ENCODE measurements at regions not wholly inside any gene's neighbourhood (a gene's known extent, or its start where the extent isn't known, plus 50 kb on each side); places are given as distances from the start of the nearest gene placed in this dataset.

DNA sequence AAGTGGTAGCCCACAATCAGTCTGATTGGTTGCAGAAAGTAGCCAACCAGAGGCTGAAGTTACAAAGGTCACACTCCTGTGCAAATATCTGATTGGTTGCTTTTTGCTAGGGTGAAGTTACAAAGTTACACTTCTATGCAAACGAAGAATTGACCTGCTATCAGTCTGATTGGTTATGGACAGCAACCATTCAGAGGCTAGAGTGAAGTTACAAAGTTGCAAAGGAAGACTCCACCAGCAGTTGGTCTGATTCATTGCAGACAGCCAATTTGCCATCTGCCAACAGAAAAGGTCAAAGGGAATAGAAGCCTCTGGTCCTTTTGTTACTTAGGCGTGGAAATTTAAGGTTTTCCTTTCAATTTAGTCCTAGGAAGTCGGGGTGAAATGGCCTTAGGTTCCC lies 377.7 kb downstream of the PRDM5 start:
- intact Hi-C loops (cut with micrococcal nuclease; ENCODE audit: unreplicated experiment) (no loop called here), in situ Hi-C loops (cut with HindIII; ENCODE audit: extremely low pct_ligation_motif_present, low pct_unique_long_range_greater_than_20kb) (no loop called here)
- H4K20me1 ChIP-seq (ENCODE audit: insufficient read depth, low read length): no peaks in the 10 kb centered on the region
- FAIRE-seq (no peak), DNase-seq (ENCODE audit: low spot score) (no peak), ATAC-seq (no peak)
- no peaks in the 10 kb centered on the region for H3K27me3 ChIP-seq (ENCODE audit: control insufficient read depth in 1 of 2, insufficient read depth in 2 of 2, low read length in 2 of 2)
- no peak overlapping the region for H3K27ac ChIP-seq (ENCODE audit: extremely low read length, insufficient read depth, low read length)
- H3K4me3 ChIP-seq (replicated peaks in 1 of 3; ENCODE audit: insufficient read depth in 1 of 3, low read depth in 2 of 3, low read length in 3 of 3): no peak overlapping the region
- no peaks in the 10 kb centered on the region; the same call in 1 of the 2 replicates for H3K9me3 ChIP-seq (ENCODE audit: low read length)
- BruUV-seq (replicated peaks): no TSS peak
- POLR2A ChIA-PET: no interaction called here
- H3K4me1 ChIP-seq (ENCODE audit: insufficient read depth, low read length): no peaks in the 10 kb centered on the region
- H3K9ac ChIP-seq (ENCODE audit: insufficient read depth, low read depth, low read length): no peak overlapping the region
- CTCF ChIA-PET (ENCODE audit: low intra/inter-chr PET ratio, low total read pairs): no interaction called here
- H3K36me3 ChIP-seq (replicated peaks in 1 of 2; ENCODE audit: control insufficient read depth in 1 of 2, insufficient read depth in 2 of 2, low read length in 2 of 2): no peaks in the 10 kb centered on the region
- H2AFZ ChIP-seq (ENCODE audit: low read length): no peak overlapping the region
- TF ChIP-seq, protein P1, sequence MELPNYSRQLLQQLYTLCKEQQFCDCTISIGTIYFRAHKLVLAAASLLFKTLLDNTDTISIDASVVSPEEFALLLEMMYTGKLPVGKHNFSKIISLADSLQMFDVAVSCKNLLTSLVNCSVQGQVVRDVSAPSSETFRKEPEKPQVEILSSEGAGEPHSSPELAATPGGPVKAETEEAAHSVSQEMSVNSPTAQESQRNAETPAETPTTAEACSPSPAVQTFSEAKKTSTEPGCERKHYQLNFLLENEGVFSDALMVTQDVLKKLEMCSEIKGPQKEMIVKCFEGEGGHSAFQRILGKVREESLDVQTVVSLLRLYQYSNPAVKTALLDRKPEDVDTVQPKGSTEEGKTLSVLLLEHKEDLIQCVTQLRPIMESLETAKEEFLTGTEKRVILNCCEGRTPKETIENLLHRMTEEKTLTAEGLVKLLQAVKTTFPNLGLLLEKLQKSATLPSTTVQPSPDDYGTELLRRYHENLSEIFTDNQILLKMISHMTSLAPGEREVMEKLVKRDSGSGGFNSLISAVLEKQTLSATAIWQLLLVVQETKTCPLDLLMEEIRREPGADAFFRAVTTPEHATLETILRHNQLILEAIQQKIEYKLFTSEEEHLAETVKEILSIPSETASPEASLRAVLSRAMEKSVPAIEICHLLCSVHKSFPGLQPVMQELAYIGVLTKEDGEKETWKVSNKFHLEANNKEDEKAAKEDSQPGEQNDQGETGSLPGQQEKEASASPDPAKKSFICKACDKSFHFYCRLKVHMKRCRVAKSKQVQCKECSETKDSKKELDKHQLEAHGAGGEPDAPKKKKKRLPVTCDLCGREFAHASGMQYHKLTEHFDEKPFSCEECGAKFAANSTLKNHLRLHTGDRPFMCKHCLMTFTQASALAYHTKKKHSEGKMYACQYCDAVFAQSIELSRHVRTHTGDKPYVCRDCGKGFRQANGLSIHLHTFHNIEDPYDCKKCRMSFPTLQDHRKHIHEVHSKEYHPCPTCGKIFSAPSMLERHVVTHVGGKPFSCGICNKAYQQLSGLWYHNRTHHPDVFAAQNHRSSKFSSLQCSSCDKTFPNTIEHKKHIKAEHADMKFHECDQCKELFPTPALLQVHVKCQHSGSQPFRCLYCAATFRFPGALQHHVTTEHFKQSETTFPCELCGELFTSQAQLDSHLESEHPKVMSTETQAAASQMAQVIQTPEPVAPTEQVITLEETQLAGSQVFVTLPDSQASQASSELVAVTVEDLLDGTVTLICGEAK (IDR thresholded peaks at IDR 0.05): no peak
- TF ChIP-seq, protein P1 (CRISPR knock-in tag; IDR thresholded peaks at IDR 0.05): no peak
- TF ChIP-seq GATA4 (IDR thresholded peaks at IDR 0.05; ENCODE audit: borderline replicate concordance, low read depth) (no peak), HCFC1 (IDR thresholded peaks at IDR 0.05; ENCODE audit: low read depth, low read length) (no peak), NFE2L1 (CRISPR knock-in tag; IDR thresholded peaks at IDR 0.05; ENCODE audit: borderline replicate concordance) (no peak), ZNF660 (CRISPR knock-in tag; IDR thresholded peaks at IDR 0.05; ENCODE audit: borderline replicate concordance, low read depth) (no peak)
- TF ChIP-seq, protein P2, sequence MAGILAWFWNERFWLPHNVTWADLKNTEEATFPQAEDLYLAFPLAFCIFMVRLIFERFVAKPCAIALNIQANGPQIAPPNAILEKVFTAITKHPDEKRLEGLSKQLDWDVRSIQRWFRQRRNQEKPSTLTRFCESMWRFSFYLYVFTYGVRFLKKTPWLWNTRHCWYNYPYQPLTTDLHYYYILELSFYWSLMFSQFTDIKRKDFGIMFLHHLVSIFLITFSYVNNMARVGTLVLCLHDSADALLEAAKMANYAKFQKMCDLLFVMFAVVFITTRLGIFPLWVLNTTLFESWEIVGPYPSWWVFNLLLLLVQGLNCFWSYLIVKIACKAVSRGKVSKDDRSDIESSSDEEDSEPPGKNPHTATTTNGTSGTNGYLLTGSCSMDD (CRISPR knock-in tag; IDR thresholded peaks at IDR 0.05): no peak
- H3K79me2 ChIP-seq (ENCODE audit: insufficient read depth, low read length): no peaks in the 10 kb centered on the region
- H3K4me2 ChIP-seq (ENCODE audit: low read depth, low read length): no peak overlapping the region
- WGBS (ENCODE audit: low lambda C conversion rate): 3% methylated on average over 3 of the region's 3 CpGs

Data from HepG2 (cell line).